Vagina (tissue), 2 donors: ENCODE measurements at regions not wholly inside any gene's neighbourhood (a gene's known extent, or its start where the extent isn't known, plus 50 kb on each side); places are given as distances from the start of the nearest gene placed in this dataset.

Experiments
- DNase-seq, 2 donors: peaks; one replicate each; pipeline ENCODE4 v3.0.0-alpha.2; 2017; ENCODE audit errors: extremely low spot score in 2 of 2
- H3K27ac ChIP-seq: fragments of 200-600 bp; sonication (generic); one replicate; pipeline ENCODE4 v1.5.1; 2019
- H3K27me3 ChIP-seq: fragments of 200-600 bp; sonication (generic); one replicate; pipeline ENCODE4 v1.5.1; 2019
- H3K36me3 ChIP-seq, 2 donors: fragments of 200-600 bp; sonication (generic); one replicate each; pipeline ENCODE4 v1.5.1; 2017 to 2019
- H3K4me1 ChIP-seq: fragments of 200-600 bp; sonication (generic); one replicate; pipeline ENCODE4 v1.5.1; 2019
- H3K4me3 ChIP-seq, 2 donors: fragments of 200-600 bp; sonication (generic); 1 replicate in 1 of 2; 2 replicates in 1 of 2; pipeline ENCODE4 v1.5.1; 2016 to 2019
- H3K9me3 ChIP-seq: fragments of 200-600 bp; sonication (generic); one replicate; pipeline ENCODE4 v1.5.1; 2019
- CTCF ChIP-seq, 3 experiments: fragments of 450-650 bp in 2 of 3; fragments of 200-600 bp in 1 of 3; sonication (generic) in 1 of 3; IDR thresholded peaks; one replicate each; pipeline ENCODE4 v1.5.1; 2017 to 2019; ENCODE audit warnings: antibody characterized with exemption in 3 of 3, mild to moderate bottlenecking in 2 of 3, moderate library complexity in 2 of 3
- POLR2A ChIP-seq, 2 donors: fragments of 450-650 bp; IDR thresholded peaks; one replicate each; pipeline ENCODE4 v1.6.1; 2017; ENCODE audit warnings: antibody characterized with exemption in 2 of 2, mild to moderate bottlenecking in 2 of 2, moderate library complexity in 2 of 2
- POLR2AphosphoS5 ChIP-seq, 2 donors: sonication (generic); formaldehyde crosslinking; IDR thresholded peaks; one replicate each; pipeline ENCODE4 v1.9.0; 2017; ENCODE audit warnings: antibody characterized with exemption in 2 of 2, mild to moderate bottlenecking in 2 of 2, low read depth in 1 of 2; ENCODE audit not compliant: insufficient read depth in 1 of 2
- intact Hi-C: fragments of 100-400 bp; cut with DNase I; formaldehyde crosslinking; loops from one replicate; pipeline ENCODE4 v1.15.1; 2023

DNA sequence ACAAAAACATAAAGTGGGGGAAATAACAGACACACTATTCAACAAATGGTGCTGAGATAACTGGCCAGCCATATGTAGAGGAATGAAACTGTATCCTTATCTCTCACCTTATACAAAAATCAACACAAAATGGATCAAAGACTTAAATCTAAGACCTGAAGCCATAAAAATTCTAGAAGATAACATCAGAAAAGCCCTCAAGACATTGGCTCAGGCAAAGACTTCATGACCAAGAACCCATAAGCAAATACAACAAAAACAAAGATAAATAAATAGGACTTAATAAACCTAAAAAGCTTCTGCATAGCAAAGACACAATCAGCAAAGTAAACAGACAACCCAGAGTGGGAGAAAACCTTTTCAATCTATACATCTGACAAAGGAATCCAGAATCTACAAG, 278.9 kb downstream of the PIK3C3 start:
- TF ChIP-seq POLR2A (IDR thresholded peaks at IDR 0.05) (no peak), CTCF (IDR thresholded peaks at IDR 0.05) (no peak), POLR2AphosphoS5 (IDR thresholded peaks at IDR 0.05; ENCODE audit: insufficient read depth in 1 of 2, low read depth in 1 of 2) (no peak)
- no peaks in the 10 kb centered on the region for H3K4me1 ChIP-seq
- intact Hi-C loops, result no loop called here
- H3K27ac ChIP-seq, result no peak overlapping the region
- no peaks in the 10 kb centered on the region for H3K27me3 ChIP-seq
- no peak overlapping the region for H3K4me3 ChIP-seq
- no peaks in the 10 kb centered on the region for H3K9me3 ChIP-seq
- DNase-seq, result no peak
- no peaks in the 10 kb centered on the region for H3K36me3 ChIP-seq

- Histone ChIP-seq H3K4me3 (no peak overlapping the region), H3K4me1 (no peaks in the 10 kb centered on the region), H3K27ac (no peak overlapping the region), H3K36me3 (no peaks in the 10 kb centered on the region), H3K9me3 (no peaks in the 10 kb centered on the region), H3K27me3 (no peaks in the 10 kb centered on the region)
- intact Hi-C loops, result no loop called here
- TF ChIP-seq POLR2AphosphoS5 (IDR thresholded peaks at IDR 0.05; ENCODE audit: insufficient read depth in 1 of 2, low read depth in 1 of 2) (no peak), CTCF (IDR thresholded peaks at IDR 0.05) (no peak)
- no peak for DNase-seq
Observed at GRCh38 chr18:42242758-42243157, 287.7 kb downstream of the PIK3C3 start.

DNA sequence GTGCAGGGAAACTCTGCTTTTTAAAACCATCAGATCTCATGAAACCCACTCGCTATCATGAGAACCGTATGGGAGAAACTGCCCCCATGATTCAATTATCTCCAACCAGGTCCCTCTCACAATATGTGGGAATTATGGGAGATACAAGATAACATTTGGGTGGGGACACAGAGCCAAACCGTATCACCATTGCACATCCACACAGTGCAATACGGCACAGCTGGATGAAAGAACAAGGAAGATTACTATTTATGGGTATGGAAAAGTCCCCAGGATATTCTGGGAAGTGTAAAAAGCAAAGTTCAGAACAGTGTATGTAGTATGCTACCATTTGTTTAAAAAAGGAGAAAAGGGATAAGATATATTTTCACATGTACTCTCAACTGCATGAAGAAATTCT, 290.1 kb downstream of the PIK3C3 start:
- Histone ChIP-seq H3K9me3 (no peaks in the 10 kb centered on the region), H3K4me1 (no peaks in the 10 kb centered on the region), H3K4me3 (no peak overlapping the region), H3K27me3 (no peaks in the 10 kb centered on the region), H3K27ac (no peak overlapping the region), H3K36me3 (no peaks in the 10 kb centered on the region)
- TF ChIP-seq POLR2AphosphoS5 (IDR thresholded peaks at IDR 0.05; ENCODE audit: insufficient read depth in 1 of 2, low read depth in 1 of 2) (no peak), POLR2A (IDR thresholded peaks at IDR 0.05) (no peak), CTCF (IDR thresholded peaks at IDR 0.05) (no peak)
- DNase-seq, result no peak
- intact Hi-C loops, result no loop called here

GRCh38 chr18:42255908-42256765, 301.1 kb downstream of the PIK3C3 start:
- intact Hi-C loops, result no loop called here
- no peaks in the 10 kb centered on the region for H3K27me3 ChIP-seq
- no peaks in the 10 kb centered on the region for H3K36me3 ChIP-seq
- no peak for DNase-seq
- H3K27ac ChIP-seq, result no peak overlapping the region
- H3K4me1 ChIP-seq, result no peaks in the 10 kb centered on the region
- H3K4me3 ChIP-seq, result no peak overlapping the region
- H3K9me3 ChIP-seq, result no peaks in the 10 kb centered on the region
- TF ChIP-seq POLR2A (IDR thresholded peaks at IDR 0.05) (no peak), POLR2AphosphoS5 (IDR thresholded peaks at IDR 0.05; ENCODE audit: insufficient read depth in 1 of 2, low read depth in 1 of 2) (no peak), CTCF (IDR thresholded peaks at IDR 0.05) (no peak)

- TF ChIP-seq CTCF (IDR thresholded peaks at IDR 0.05) (no peak), POLR2AphosphoS5 (IDR thresholded peaks at IDR 0.05; ENCODE audit: insufficient read depth in 1 of 2, low read depth in 1 of 2) (no peak), POLR2A (IDR thresholded peaks at IDR 0.05) (no peak)
- DNase-seq, result no peak
- no peaks in the 10 kb centered on the region for H3K4me1 ChIP-seq
- H3K4me3 ChIP-seq, result no peak overlapping the region
- no peaks in the 10 kb centered on the region for H3K27me3 ChIP-seq
- intact Hi-C loops, result no loop called here
- no peaks in the 10 kb centered on the region for H3K9me3 ChIP-seq
- H3K27ac ChIP-seq, result no peak overlapping the region
- H3K36me3 ChIP-seq, result no peaks in the 10 kb centered on the region
Observed at GRCh38 chr18:42258301-42258965, 303.4 kb downstream of the PIK3C3 start.
